ENCODE measurements at regions not wholly inside any gene's neighbourhood (a gene's known extent, or its start where the extent isn't known, plus 50 kb on each side); places are given as distances from the start of the nearest gene placed in this dataset.

DNA sequence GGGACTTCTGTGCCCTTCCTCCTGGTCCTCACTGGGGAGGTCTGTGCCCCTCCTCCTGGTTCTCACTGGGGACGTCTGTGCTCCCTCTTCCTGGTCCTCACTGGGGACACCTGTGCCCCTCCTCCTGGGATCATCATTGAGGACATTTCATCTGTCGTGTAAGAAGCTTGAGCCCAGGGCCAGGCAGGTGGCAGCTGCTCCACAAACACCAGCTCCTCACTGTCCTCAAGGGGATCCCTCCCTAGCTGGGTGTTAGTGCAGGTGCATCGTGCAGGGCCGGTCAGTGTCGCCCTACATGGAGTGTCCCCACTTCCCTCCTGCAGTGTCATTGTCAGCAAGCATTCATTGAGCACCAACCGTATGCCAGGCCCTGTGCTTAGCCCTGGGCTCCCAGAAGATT is 312.7 kb downstream of the PTPRU start:
- no peak for DNase-seq

DNA sequence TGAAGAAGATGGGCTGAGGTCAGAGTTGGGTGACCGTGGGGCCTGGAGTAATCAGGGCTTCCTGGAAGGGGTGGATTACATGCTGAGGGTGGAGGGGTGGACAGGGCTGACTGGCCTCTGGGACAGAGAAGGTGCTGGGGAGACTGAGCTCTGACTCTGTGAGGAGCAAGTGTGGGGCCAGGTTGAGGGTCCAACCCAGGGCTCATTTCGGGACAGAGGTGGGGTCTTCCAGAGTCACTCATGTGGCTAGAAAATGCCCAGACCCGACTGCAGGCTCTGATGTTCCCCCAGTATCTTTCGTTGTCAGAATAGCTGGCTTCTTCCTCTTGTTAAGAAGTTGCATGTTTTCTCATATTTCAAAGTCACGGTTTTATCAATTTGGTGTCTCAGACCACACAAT is 311.8 kb downstream of the PTPRU start:
- no peak for DNase-seq

DNA sequence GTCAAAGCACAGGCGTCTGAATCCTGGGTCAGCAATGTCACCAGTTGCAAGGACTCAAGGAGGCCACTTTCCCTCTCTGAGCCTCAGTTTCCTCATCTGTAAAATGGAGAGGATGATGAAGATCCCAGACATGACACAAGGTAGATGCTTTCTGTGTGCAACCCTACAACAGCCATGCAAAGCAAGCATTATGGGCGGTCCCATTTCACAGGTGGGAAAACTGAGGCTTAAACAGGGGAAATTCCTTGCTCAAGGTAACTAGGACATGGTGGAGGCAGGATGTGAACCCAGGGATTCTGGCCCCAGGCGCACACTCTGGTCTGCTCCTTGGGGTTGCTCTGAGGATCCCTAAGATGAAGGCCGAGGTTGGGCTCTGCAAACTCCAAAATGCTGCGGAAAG is 311.0 kb downstream of the PTPRU start:
- DNase-seq: no peak

DNA sequence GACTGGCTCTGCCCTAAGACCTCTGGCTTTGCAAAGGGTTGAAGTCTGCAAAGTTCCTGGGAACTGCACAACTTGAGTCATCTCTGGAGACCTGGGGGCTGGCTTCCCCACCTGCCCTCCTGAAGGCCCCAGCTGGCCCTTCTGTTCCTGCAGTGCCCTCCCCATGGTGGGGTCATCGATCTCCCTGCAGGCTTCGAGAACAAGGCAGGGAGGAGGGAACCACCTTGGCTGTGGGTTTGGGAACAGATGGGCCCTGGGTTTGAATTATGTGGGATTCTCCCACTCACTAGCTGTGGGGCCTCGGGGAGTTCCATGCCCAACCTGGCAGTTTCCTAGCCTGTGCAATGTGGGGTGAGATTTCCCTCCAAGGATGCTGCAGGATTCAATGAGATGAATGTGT is 310.2 kb downstream of the PTPRU start:
- DNase-seq: no peak

DNA sequence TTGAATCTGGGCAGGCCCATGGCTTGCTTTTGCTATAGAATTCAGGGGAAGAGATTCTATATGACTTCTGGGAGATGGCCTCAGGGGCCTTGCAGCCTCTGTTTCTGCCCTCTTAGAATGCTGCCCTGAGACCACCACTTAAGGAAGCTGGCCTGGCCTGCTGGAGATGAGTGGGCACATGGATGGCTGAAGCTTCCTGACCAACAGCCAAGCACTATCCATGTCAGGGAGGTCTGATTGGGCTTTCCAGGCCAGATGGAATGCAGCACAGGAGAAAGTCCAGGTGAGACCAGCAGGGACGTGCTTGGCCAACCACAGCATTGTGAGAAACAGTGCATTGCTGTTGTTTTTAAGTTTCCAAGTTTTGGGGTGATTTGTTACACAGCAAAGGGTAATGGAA is 308.1 kb downstream of the PTPRU start:
- no peak for DNase-seq

DNA sequence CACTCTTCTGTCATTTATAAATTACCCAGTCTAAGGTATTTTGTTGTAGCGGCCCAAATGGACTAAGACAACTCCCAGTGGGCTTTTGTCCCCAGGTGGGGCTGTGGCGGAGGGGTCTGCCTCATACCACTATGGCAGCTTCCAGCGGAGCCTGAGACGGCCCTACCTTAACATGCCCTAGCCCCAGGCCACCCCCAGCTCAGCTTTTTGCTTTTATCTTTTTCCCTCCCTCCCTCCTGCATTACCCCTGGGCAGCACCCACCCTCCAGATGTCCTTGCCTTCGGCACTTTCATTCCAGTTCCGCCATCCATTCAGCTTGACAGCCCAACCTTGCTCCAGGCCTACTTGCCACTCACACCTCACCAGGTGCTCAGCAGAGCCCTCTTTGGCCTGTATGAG is 307.3 kb downstream of the PTPRU start:
- no peak for DNase-seq

DNA sequence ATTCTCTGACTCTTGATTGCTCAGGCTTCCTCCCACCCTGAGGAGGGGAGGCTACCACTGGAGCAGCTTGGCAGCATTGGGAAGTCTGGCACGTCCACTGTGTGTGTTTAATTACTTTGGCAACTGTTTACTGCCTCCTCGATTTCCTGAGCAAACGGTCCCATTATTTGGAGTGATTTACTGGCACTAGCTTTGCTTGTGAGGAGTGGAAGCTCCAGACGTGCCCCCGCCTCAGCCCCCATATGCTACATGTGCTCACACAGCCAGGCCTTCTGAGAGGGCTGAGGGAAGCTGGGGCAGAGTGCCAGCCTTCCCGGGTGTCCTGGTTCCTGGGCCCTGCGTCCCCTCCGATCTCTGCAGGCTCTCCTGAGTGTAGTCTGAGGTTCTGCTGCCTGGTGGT is 306.2 kb downstream of the PTPRU start:
- DNase-seq: no peak

DNA sequence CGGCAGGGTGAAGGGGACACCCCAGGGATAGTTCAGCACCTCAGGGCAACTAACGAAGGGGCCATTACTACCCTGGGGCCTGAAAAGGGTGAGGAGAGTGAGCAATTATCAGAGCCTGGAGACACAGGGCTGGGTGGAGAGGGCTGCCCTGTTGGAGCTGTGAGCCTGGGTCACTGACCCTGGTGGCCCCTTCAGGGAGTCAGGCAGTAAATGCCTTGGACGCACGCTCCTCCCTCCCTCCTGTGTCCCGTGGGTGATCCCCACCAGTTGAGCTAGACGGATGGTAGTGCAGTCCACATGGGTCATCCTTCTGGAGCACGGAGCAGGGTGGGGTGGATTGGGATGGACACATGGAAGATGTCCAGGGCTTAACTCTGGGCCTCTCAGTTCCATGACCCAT is 305.3 kb downstream of the PTPRU start:
- no peak for DNase-seq

DNA sequence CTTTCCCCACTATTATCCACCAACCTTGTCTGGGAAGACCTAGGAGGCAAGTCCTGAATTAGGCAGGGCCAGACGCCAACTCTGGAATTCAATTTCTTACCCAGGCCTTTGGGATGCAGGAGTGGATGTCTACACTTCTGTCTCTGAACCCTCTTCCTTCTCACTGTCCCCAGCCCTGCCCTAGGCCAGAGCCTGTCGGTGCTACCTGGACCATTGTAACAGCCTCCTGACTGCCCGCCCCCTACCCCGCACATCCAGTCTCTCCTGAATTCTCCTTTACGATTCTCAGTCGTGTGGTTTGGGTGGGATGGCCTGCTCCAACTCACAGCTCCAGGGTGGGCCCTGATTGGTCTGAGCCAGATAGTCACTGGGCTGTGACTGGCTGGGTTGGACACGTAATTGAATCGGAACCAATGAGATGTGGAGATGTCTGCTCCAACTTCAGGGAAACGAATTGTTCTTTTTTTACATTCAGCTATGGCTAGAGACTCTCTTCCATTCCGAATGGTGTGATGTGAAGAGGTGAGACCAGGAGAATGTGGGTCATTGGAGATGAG is 304.6 kb downstream of the PTPRU start:
- no peak for DNase-seq

DNA sequence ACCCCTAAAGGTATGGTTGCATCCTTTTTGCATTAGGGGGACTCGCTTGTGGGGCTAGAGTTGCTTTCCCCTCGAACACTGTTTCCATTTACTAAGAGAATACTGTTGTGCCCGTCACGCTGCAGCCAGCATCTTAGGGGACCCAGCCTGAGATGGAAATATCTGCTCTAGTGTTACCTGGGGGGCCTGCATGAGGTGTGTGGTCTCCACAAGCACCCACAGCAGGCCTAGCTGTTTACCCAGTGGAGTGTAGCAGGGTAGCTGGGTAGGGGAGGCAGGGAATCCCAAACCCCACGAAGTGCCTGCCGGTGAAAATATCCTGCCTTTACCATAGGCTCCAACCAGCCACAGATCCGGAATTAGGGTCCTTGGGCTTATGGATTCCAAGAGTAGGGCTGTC is 303.6 kb downstream of the PTPRU start:
- DNase-seq: no peak

DNA sequence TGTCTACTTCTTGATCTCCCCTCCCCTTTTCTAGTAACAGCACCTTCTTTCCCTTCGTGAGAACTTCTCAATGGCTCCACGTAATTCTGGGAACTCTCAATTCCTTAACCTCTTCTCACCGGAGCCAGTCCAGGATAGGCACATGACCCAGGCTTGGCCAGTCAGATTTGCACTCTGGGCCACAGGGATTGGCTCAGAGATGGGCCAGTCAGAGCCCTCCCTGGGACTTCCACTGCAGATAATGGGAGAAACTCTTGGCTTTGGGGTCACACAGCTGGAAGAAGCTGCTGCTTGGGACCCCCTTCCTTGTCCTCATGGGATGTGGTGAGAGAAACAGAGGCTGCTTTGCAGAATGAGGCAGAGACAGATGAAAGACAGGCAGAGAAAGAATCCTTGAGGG is 302.3 kb downstream of the PTPRU start:
- DNase-seq: no peak

DNA sequence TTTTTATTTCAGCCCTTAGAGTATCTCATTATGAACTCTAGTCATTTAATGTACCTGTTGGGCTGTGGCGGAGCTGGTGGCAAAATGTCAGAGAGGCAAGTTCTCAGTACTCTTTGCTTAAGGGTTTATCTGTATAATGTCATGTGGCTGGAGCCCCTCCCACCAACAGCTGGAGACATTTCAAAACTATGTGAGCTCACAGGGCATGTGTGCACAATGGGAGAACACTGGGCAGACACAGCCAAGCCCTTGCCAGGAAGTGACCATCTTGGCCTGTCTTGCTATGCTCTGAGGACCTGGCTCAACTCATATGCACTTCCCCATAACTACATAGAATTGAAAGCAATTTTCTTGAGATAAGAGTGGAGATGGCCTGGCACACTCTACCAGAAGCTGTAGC is 296.4 kb downstream of the PTPRU start:
- no peak for DNase-seq

DNA sequence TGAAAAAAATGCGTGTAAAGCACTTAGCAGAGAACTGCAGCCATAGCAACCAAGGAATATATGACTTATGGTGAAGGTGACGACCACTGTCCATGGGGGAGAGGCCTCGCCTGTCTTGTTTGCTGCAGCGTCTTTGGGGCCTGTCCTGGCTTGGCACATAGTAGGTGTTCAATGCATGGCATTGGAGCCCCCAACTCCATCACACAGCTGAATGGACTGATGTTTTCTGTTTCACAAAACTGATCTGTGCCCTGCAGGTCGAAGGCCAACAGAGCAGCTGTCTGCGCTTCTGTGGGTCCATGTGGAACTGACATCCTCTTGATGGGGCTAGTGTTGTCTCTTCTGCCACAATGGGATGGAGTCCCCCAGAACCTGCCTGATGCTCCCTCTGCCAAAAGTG is 296.0 kb downstream of the PTPRU start:
- no peak for DNase-seq

DNA sequence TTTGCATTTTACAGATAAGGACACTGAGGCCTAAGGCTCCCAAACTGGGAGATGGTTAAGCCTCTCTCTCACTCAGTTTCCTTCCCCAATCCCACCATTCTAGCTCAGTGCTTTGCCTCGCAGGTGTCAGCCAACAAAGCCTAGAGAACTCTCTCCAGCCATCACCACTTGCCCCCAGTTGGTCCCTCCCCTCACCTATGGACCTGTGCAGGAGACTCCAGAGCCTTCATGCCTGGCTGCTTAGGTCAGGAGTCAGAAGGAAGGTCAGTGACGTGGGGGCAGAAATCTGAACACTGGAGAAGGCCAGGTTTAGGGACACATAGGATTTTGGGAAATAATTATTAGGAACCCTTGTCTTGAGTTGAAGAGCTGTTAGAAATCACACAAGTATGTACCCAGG is 295.3 kb downstream of the PTPRU start:
- no peak for DNase-seq

DNA sequence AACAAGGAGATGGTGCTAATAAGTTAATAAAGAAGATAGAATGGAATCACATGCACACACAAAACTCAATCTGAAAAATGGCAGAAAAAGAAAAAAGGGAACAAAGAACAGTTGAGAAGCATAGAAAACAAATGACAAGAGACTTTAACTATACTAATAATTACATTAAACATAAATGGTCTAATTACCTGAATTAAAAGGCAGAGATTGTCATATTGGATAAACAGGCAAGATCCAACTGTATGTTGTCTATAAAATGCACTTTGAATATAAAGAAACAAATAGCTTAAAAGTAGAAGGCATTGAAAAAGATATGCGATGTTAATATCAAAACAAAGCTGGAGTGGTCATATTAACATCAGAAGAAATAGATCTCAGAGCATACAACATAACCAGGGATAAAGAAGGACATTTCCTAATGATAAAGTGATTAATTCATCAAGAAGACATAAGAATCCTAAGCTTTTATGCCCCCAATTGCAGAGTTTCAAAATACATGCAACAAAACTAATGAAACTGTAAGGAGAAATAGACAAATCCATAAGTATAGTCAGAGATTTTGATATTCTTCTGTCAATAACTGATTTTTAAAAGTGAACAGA is 293.5 kb downstream of the PTPRU start:
- no peak for DNase-seq

DNA sequence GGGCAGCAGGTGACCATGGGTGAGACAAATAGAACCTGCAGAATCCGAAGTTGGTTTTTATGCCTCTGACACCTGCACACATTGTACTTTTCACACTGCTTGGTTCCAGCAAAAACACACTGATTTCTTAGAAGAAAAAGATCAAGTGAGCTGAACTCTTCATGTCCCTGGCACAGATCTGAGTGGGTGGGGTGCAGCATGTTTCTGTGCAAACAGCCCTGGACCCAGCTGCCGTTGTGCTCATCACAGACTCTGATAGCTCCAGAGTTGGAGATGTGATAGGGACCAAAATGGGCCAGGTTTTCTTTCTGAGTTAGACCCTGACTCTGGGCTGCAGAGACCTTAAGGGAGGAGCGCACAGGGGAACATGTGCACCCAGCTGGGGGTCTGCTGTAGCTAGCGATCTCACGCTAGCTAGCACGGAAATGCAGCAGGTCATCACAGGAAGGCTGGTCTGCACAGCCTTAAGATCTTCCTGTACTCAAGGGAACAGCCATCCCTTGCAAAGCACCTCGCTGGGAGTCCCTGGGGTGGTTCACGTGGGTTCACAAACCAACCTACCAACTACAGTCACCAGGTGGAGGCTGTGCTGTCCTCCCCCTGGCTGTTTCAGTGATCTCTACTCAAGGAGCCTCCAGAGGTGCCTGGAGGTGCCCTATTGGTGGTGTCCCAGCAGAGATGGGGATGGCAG is 291.1 kb downstream of the PTPRU start:
- DNase-seq: no peak

DNA sequence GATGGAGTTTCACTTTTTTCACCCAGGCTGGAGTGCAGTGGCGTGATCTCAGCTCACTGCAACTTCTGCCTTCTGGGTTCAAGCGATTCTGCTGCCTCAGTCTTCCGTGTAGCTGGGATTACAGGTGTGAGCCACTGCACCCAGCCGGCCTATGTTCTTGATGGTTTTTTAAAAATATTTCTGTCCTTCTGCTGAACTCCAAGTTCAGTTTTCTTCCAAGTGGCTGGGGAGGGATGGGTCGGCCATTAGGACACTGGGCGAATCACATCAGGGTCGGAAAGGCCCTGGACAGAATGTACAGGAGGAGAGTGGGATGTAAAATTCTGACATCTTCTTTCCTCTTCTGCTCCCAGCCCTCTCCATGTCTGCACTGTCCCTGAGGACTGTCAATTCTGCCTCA is 289.6 kb downstream of the PTPRU start:
- no peak for DNase-seq

DNA sequence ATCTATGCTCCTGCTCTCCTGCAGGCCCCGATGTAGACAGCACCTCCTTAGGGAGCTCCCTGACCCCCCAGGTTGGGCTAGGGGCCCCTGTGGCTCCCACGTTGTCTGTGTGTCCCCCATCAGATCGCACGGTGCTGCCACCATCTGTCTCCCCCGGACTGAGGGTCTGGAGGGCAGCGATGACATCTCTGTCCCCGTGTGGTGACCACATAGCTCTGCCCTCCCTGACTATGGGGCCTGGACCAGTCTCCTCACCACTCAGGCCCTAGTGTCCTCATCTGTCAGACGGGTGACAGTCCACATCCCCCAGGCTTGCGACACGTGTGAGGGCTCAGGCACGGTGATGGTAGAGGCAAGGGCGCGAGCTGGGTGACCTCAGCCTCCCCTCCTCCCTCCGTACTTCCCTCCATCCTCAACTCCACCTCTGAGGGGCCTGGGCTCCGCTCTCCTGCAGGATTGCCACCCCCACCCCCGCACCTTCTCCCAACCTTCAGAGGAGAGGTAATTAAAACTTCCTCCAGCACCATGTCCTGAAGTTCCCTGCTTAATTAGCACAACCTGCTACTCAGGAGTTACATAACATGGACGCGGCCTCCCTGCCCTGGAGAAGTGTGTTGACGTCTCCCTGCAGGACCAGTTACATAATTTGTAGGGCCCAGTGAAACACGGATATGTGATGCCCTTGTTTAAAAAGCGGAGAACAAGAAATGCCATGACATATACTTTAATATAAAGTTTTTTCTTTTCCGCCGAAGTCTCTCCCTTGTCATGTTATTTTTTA is 288.2 kb downstream of the PTPRU start:
- no peak for DNase-seq

DNA sequence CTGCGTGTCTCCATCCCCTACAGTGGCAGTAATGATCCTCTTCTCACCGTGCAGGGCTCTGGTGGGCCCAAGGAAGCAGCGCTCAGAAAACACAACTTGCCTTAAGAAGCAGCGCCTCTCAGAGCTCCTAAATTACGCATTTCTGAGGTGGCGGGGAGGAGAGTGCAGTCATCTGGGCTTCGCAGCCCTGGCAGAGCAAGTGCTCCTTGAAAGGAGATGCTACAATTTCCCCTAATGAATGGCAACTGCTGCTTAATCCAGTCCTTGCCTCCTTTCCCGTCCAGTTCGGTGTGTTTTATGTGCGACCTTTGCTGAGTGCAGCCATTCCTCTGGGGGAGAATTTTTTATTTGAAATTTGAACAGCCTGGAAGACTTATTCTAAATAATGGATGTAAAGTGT is 287.3 kb downstream of the PTPRU start:
- no peak for DNase-seq

DNA sequence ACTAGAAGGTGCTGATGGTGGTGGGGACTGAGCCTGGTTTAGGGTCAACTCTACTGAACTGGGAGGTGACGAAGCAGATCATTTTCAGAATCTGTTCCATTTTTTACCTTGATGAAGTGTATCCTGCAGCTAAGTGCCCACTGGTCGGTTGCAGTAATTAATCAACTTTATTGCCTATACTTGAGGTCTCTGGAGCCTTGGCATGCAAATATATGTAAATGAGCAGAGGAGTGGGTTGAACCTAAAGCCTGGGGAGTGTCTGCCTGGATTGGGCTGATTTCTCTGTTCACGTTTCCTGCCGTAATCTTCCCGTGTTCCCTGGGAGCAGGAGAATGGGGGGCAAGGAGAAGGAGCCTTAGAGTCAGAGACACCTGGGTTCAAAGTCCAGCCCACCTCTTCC is 286.8 kb downstream of the PTPRU start:
- DNase-seq: no peak

DNA sequence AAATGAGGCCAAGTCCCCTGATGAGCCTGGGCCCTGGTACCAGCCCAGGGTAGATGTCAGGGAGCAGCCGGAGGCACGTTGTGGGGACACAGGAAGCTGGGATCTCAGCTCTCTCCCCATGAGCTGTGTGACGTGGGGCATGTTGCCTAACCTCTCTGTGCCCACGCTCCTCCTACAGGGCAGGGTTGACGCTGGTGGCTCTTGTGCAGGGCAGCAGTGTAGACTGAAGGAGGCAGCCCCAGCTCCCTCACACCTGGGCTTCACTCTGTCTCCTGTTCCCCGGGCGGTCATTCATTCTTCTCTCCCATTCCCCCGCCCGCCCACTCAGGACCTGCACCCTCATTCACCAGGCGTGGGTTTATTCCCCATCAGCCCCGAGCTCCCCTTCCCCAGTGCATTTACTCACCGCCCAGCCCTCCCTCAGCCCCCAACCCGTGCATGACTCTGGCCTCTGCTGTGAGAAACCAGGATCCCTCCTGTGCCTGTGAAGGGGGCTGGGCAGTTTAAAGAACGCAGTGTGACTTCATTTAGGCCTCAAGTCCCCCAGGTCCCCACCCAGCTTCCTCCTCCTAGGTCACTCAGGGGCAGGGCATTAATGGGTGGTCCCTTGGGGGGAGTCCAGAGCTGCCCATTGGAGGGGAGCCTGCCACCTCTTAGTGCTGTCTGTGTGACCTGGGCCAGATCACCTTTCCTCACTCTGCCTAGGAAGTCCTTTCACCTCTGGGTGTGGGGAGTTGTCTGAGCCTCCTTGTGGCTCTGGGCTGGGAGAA is 285.7 kb downstream of the PTPRU start:
- DNase-seq: no peak

DNA sequence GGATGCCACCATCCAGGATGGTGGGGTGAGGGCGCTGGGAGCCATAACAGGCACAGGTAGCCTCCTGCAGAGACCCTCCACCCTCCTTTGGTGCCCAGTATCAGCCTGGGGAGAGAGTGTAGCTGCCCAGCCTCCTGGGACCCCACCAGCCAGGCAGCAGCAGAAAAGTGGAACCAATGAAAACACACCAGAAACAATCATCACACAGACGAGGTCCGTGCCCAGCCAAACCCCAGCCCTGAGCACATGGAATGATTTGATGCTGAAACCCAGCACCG is 285.1 kb downstream of the PTPRU start:
- no peak for DNase-seq

DNA sequence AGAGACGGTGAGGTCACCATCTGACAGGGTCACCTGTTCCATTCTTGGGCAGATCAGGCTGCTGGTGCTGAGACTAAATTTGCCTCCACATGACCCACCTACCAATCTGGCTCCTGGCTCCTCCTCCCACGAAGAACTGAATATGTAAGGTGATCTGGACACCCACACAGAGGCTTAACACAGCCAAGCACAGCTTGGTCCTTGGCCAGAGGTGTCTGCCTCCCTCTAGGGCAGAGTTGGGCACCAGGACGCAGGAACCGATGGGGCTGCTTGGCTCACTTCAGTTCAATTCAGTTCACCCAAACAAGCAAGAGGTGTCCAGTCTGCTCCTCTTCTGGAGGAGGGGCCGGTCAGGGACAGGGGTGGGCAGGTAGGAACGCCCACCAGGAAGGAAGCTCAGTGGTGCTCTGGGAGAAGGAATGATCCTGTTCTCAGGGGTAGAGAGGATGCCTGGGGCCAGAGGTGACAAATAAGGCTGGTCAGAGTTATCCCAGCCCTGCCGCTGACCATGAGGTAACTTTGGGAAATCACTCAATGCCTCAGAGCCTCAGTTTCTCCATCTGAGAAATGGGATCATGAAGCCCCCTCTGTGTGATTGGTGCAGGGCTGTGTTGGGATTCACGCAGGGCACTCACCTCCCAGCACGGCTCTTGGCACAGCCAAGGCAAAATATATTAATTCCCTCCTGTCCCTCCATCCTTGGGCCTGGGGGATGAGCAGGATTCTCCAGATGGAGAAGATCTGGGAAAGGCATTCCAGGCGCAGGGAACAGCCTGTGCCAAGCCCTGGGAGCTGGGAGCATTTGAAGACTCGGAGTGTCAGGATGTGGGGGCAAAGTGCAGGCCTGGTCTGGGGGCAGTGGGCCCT is 284.5 kb downstream of the PTPRU start:
- no peak for DNase-seq
